GM23248 (cell line): ENCODE measurements at regions not wholly inside any gene's neighbourhood (a gene's known extent, or its start where the extent isn't known, plus 50 kb on each side); places are given as distances from the start of the nearest gene placed in this dataset.
"Not testable (repeated sequence)": the region's sequence is repeated elsewhere in the genome, so short reads cannot be mapped to it uniquely, and the experiment has no call there.

Experiments used
- DNase-seq: peaks from one replicate; pipeline ENCODE4 v3.0.0-alpha.2; 2015
- H2AFZ ChIP-seq: fragments of 200-600 bp; sonication (generic); 2 replicates; pipeline ENCODE4 v1.6.1; 2016; ENCODE audit warnings: antibody characterized with exemption
- H3F3A ChIP-seq: fragments of 200-600 bp; sonication (generic); 2 replicates; pipeline ENCODE4 v1.6.1; 2016; ENCODE audit warnings: mild to moderate bottlenecking, antibody characterized with exemption, mixed run types; ENCODE audit not compliant: insufficient read depth
- H3K27ac ChIP-seq: fragments of 200-600 bp; sonication (generic); 2 replicates; pipeline ENCODE4 v1.5.1; 2016; ENCODE audit warnings: mild to moderate bottlenecking
- H3K27me3 ChIP-seq: fragments of 200-600 bp; sonication (generic); replicated peaks from 2 replicates; pipeline ENCODE4 v1.6.1; 2016; ENCODE audit warnings: mild to moderate bottlenecking; ENCODE audit not compliant: insufficient read depth
- H3K36me3 ChIP-seq: fragments of 200-600 bp; sonication (generic); 2 replicates; pipeline ENCODE4 v1.6.1; 2016; ENCODE audit warnings: low read depth, mild to moderate bottlenecking
- H3K4me1 ChIP-seq: fragments of 200-600 bp; sonication (generic); 2 replicates; pipeline ENCODE4 v1.6.1; 2016; ENCODE audit warnings: mild to moderate bottlenecking; ENCODE audit not compliant: insufficient read depth
- H3K4me2 ChIP-seq: fragments of 200-600 bp; sonication (generic); one replicate; pipeline ENCODE4 v1.6.1; 2016; ENCODE audit warnings: mild to moderate bottlenecking; ENCODE audit not compliant: unreplicated experiment
- H3K4me3 ChIP-seq: fragments of 200-600 bp; sonication (generic); 2 replicates; pipeline ENCODE4 v1.5.1; 2016; ENCODE audit warnings: mild to moderate bottlenecking
- H3K79me2 ChIP-seq: fragments of 200-600 bp; sonication (generic); 2 replicates; pipeline ENCODE4 v1.6.1; 2016; ENCODE audit warnings: mild to moderate bottlenecking; ENCODE audit not compliant: insufficient read depth
- H3K9ac ChIP-seq: fragments of 200-600 bp; sonication (generic); 2 replicates; pipeline ENCODE4 v1.6.1; 2016; ENCODE audit warnings: mild to moderate bottlenecking
- H3K9me2 ChIP-seq: fragments of 200-600 bp; sonication (generic); 2 replicates; pipeline ENCODE4 v1.6.1; 2016; ENCODE audit warnings: mixed run types, mild to moderate bottlenecking, moderate library complexity; ENCODE audit not compliant: insufficient read depth
- H3K9me3 ChIP-seq: fragments of 200-600 bp; sonication (generic); one replicate; pipeline ENCODE4 v1.6.1; 2017; ENCODE audit warnings: low read depth
- H4K20me1 ChIP-seq: fragments of 200-600 bp; sonication (generic); 2 replicates; pipeline ENCODE4 v1.6.0; 2016; ENCODE audit not compliant: insufficient read depth
- EZH2 ChIP-seq: fragments of 200-600 bp; sonication (generic); IDR thresholded peaks from 2 replicates; pipeline ENCODE4 v1.6.1; 2018; ENCODE audit warnings: antibody characterized with exemption, mild to moderate bottlenecking; ENCODE audit not compliant: insufficient read depth, poor library complexity, severe bottlenecking
- EZH2phosphoT487 ChIP-seq: fragments of 200-600 bp; sonication (generic); IDR thresholded peaks from 2 replicates; pipeline ENCODE4 v1.6.1; 2018; ENCODE audit warnings: antibody characterized with exemption, moderate library complexity, mild to moderate bottlenecking, low read depth; ENCODE audit not compliant: insufficient read depth
- whole genome bisulfite sequencing, 2 experiments: methylation state at CpG; one replicate each; pipeline ENCODE4 v1.1.6; 2015 to 2017; ENCODE audit warnings: low lambda C conversion rate in 2 of 2, low coverage in 1 of 2; ENCODE audit errors: missing lambda C conversion rate in 2 of 2; 5-methylcytosine and 5-hydroxymethylcytosine counted together
- in situ Hi-C: fragments of 300-500 bp; cut with MboI; formaldehyde crosslinking; loops from 2 replicates; pipeline ENCODE4 v1.15.0; 2020

GRCh38 chr13:61214551-61214950, 201.1 kb downstream of the PCDH20 start:
- no peak overlapping the region for H2AFZ ChIP-seq
- no peak for DNase-seq
- no peaks in the 10 kb centered on the region for H3K4me1 ChIP-seq
- no peak overlapping the region for H3K4me3 ChIP-seq
- H3K27me3 ChIP-seq = no peaks in the 10 kb centered on the region
- in situ Hi-C loops = no loop called here
- H4K20me1 ChIP-seq = no peaks in the 10 kb centered on the region
- no peak overlapping the region for H3K27ac ChIP-seq
- H3K79me2 ChIP-seq = no peaks in the 10 kb centered on the region
- no peak overlapping the region for H3K4me2 ChIP-seq
- 11 to 19% methylated on average over 4 of the region's 4 CpGs for WGBS, 2 experiments
- H3K9ac ChIP-seq = no peak overlapping the region
- H3K9me2 ChIP-seq = no peaks in the 10 kb centered on the region
- H3K36me3 ChIP-seq = no peaks in the 10 kb centered on the region
- no peaks in the 10 kb centered on the region for H3F3A ChIP-seq
- no peaks in the 10 kb centered on the region for H3K9me3 ChIP-seq
- TF ChIP-seq EZH2phosphoT487 (no peak), EZH2 (no peak)

GRCh38 chr13:61205898-61206297, 209.8 kb downstream of the PCDH20 start:
- DNase-seq, in situ Hi-C loops, H3F3A ChIP-seq, H3K9me3 ChIP-seq, H3K9me2 ChIP-seq, H3K79me2 ChIP-seq, H3K36me3 ChIP-seq, H3K27me3 ChIP-seq, H3K27ac ChIP-seq, H2AFZ ChIP-seq, H4K20me1 ChIP-seq, H3K4me2 ChIP-seq, H3K4me3 ChIP-seq, H3K9ac ChIP-seq, H3K4me1 ChIP-seq: not testable (repeated sequence)
- WGBS, 2 experiments = 33 to 36% methylated on average over 11 of the region's 11 CpGs

- TF ChIP-seq EZH2 = no peak
- TF ChIP-seq EZH2phosphoT487 = no peak
- Histone ChIP-seq H4K20me1 (no peaks in the 10 kb centered on the region), H3K27me3 (no peaks in the 10 kb centered on the region), H2AFZ (no peak overlapping the region), H3K4me3 (no peak overlapping the region), H3K9ac (no peak overlapping the region), H3K79me2 (no peaks in the 10 kb centered on the region), H3K9me3 (no peaks in the 10 kb centered on the region), H3K4me1 (no peaks in the 10 kb centered on the region), H3K27ac (no peak overlapping the region), H3F3A (no peaks in the 10 kb centered on the region), H3K36me3 (no peaks in the 10 kb centered on the region), H3K9me2 (no peaks in the 10 kb centered on the region; the same call in 1 of the 2 replicates), H3K4me2 (no peak overlapping the region)
- no peak for DNase-seq
- 21 to 22% methylated on average over 1 of the region's 1 CpG for WGBS, 2 experiments
- in situ Hi-C loops = no loop called here
Measured at GRCh38 chr13:61204025-61204424, 211.6 kb downstream of the PCDH20 start.

GRCh38 chr13:61202042-61202441, 213.6 kb downstream of the PCDH20 start:
- Histone ChIP-seq H3F3A (no peaks in the 10 kb centered on the region), H3K4me1 (no peaks in the 10 kb centered on the region), H3K9ac (no peak overlapping the region), H4K20me1 (no peaks in the 10 kb centered on the region), H3K4me2 (no peak overlapping the region), H3K9me2 (no peaks in the 10 kb centered on the region; the same call in 1 of the 2 replicates), H3K27me3 (no peaks in the 10 kb centered on the region), H3K9me3 (no peaks in the 10 kb centered on the region), H3K79me2 (no peaks in the 10 kb centered on the region), H3K27ac (no peak overlapping the region), H3K36me3 (no peaks in the 10 kb centered on the region), H2AFZ (no peak overlapping the region), H3K4me3 (no peak overlapping the region)
- in situ Hi-C loops = no loop called here
- WGBS, 2 experiments = 5 to 8% methylated on average over 1 of the region's 1 CpG
- no peak for DNase-seq
- TF ChIP-seq EZH2 (no peak), EZH2phosphoT487 (no peak)

- Histone ChIP-seq H2AFZ (no peak overlapping the region), H3F3A (no peaks in the 10 kb centered on the region), H3K9me2 (no peaks in the 10 kb centered on the region), H3K4me1 (no peaks in the 10 kb centered on the region), H3K4me3 (no peak overlapping the region), H3K4me2 (no peak overlapping the region), H3K79me2 (no peaks in the 10 kb centered on the region), H3K36me3 (no peaks in the 10 kb centered on the region), H3K27ac (no peak overlapping the region), H3K9ac (no peak overlapping the region), H3K9me3 (no peaks in the 10 kb centered on the region), H4K20me1 (no peaks in the 10 kb centered on the region), H3K27me3 (no peaks in the 10 kb centered on the region)
- WGBS, 2 experiments = 12 to 25% methylated on average over 1 of the region's 1 CpG
- no peak for DNase-seq
- no peak for TF ChIP-seq EZH2
- TF ChIP-seq EZH2phosphoT487 = no peak
- in situ Hi-C loops = no loop called here
Measured at GRCh38 chr13:61192826-61193225, 222.8 kb downstream of the PCDH20 start.
